Epithelial cell of esophagus (primary cell): ENCODE measurements at regions not wholly inside any gene's neighbourhood (a gene's known extent, or its start where the extent isn't known, plus 50 kb on each side); places are given as distances from the start of the nearest gene placed in this dataset.
A peak's percentile ranks its signal among the peaks of the same experiment; 100 is the strongest.

Source experiments
- DNase-seq: peaks from one replicate; pipeline ENCODE4 v3.0.0; 2010; ENCODE audit warnings: low read depth
- H3K4me3 ChIP-seq: 2 replicates; pipeline ENCODE4 v1.5.1; 2011; ENCODE audit warnings: mild to moderate bottlenecking, low read length, control low read depth
- TF ChIP-seq, protein P1 (sequence below): IDR thresholded peaks from 2 replicates; pipeline ENCODE4 v1.5.1; 2011; ENCODE audit warnings: low read depth, mild to moderate bottlenecking, low read length, control low read depth, inconsistent platforms; ENCODE audit not compliant: insufficient read depth; ENCODE audit errors: missing control alignments

DNA sequence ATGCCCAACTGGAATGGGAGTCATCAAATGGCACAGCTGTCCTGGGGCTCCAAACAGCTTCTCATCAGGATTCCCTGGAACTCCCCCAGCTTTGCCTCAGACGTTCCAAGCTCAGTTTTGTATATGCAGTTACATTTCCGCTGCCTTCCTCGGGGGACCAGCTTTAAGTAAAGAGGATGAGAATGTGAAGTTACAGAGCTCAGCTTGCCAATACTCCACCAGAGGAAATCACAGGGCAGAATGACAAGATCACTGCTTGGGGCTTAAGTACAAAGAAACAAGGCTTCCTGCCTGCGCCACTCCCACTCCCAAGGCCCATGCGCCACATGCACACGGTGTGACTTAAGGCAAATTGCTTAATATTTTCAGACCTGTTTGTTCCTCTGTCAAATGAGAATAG, 272.4 kb upstream of the CDH11 start:
- H3K4me3 ChIP-seq = no peak overlapping the region
- DNase-seq = no peak
- TF ChIP-seq, protein P1, sequence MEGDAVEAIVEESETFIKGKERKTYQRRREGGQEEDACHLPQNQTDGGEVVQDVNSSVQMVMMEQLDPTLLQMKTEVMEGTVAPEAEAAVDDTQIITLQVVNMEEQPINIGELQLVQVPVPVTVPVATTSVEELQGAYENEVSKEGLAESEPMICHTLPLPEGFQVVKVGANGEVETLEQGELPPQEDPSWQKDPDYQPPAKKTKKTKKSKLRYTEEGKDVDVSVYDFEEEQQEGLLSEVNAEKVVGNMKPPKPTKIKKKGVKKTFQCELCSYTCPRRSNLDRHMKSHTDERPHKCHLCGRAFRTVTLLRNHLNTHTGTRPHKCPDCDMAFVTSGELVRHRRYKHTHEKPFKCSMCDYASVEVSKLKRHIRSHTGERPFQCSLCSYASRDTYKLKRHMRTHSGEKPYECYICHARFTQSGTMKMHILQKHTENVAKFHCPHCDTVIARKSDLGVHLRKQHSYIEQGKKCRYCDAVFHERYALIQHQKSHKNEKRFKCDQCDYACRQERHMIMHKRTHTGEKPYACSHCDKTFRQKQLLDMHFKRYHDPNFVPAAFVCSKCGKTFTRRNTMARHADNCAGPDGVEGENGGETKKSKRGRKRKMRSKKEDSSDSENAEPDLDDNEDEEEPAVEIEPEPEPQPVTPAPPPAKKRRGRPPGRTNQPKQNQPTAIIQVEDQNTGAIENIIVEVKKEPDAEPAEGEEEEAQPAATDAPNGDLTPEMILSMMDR = no peak

DNA sequence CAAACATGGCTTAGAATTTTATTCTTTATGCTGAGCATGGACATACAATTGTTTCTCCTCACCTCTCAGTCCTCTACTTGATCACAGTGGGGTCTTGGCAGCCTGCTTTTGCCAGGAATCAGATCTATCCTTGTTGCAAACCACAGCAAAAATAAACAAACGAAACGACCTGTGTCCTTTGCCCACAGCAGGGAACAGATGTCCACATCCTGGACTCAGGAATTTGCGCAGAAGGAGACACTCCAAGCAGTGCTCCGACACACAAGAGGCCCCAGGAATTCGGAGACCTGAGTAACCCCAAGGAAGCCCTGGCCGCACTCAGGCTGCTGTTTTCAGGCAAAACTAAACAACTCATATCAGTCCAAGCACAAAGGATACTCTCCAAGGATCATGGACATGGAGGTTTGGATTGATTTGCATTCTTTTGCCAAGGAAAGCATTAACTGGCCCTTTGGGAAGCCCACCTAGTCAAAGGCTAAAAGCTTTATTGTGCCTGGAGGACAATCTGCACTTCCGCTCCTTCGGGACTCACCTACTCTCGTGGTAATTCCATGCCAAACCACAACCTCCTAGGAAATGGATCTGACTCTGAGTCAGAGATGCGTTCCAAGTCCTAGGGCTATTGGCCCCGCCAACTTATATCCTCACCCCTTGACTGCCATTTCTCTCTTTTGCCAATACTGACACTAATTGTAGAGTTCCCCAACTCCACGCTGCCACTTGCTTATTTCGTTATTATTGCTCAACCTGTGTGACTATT, 271.1 kb upstream of the CDH11 start:
- TF ChIP-seq, protein P1 = no peak
- no peak overlapping the region for H3K4me3 ChIP-seq
- peak; percentile 67 for DNase-seq

DNA sequence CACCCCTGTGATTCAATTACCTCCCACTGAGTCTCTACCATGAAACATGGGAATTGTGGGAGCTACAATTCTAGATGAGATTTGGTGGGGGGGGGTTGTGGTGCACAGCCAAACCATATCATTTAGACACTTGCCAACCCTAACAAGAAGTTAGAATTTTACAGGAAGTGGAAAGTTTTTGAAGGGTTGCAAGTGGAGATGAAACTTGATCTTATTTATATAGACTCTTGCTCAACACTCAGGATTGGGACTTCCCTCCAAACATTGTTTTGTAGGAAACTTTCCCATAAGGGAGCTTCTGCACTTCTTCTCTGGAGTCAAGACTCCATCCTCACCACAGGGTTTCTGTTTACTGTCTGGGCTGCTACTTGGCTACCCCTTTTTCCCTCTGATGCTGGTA, 266.7 kb upstream of the CDH11 start:
- DNase-seq = no peak
- TF ChIP-seq, protein P1 = no peak
- no peak overlapping the region for H3K4me3 ChIP-seq

DNA sequence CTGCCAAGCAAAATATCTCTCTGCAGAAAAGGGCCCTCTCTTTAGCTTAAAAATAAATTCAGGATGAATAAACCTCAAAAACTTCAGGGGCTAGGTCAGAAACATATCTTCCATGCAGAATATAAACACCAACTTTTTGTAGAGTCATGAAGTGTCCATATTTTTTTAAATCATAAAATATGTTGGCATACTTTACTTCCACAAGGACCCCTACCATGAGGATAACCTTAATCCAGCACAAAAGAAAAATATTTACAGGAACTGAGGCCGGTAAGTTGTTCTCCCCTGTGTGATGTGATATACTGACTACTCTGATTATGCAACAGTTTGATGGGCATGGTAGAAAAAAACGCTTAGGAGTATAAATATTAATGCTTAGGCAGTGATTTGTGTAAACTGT, 264.8 kb upstream of the CDH11 start:
- H3K4me3 ChIP-seq = no peak overlapping the region
- DNase-seq = no peak
- TF ChIP-seq, protein P1 = no peak

DNA sequence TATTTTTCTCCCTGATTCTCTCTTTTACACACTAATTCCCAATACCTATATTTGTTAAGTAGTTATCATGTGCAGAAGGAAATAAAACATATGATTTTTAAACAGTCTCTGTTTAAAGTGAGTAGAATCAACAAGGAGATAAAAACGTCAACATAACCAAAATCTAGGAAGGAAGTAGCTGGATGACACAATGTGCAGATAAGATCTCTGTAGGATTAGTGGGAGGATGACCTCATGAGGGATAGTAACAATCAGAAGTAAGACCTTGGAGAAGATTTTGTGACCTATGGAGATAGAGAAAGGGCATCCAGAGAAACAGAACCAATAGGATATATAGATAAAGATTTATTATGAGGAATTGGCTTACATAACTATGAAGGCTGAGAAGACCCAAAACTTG, 262.6 kb upstream of the CDH11 start:
- no peak overlapping the region for H3K4me3 ChIP-seq
- TF ChIP-seq, protein P1 = no peak
- no peak for DNase-seq

DNA sequence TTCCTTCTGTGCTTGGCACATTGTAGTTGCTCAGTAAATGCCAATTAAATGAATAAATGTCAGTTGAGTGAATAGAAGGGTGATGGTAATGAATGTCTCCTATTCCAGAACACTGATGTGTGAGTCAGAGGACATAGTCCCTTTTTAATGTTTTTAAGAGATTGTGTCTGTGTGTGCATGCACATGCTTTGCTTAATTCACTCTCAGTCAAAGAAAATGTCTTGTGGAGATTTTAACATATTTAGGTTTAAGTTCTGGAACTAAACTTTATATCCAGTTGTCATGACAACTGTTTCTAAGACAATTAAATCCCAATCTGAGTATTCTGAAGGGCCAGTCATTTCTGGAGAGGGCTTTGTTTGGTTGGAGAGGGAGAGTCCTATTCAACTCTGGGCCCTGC, 255.3 kb upstream of the CDH11 start:
- TF ChIP-seq, protein P1 = no peak

DNA sequence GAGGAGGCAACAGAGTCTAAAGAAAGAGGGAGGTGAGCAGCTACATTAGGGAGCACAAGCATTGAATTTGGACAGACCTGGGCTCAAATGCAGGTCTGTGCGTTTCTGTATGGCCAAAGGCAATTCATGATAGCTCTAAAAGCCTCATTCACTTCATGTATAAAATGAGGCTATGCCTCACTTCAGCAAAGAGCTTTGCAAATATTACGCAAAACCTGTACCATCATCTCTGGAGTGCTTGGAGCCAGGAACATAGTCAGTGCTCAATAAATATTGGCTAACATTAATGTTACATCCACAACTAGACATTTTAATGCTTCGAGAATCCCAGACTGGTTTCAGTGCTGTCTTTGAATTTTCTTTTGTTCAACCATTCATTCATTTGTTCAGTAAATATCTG, 254.7 kb upstream of the CDH11 start:
- TF ChIP-seq, protein P1 = no peak
- DNase-seq = peak; percentile 71
- no peak overlapping the region for H3K4me3 ChIP-seq

More for the DNA sequence above, 255.3 kb upstream of the CDH11 start:
- H3K4me3 ChIP-seq = no peak overlapping the region
- DNase-seq = peak; percentile 14
